T-cell (primary cell): ENCODE measurements at regions not wholly inside any gene's neighbourhood (a gene's known extent, or its start where the extent isn't known, plus 50 kb on each side); places are given as distances from the start of the nearest gene placed in this dataset.
"Not testable (repeated sequence)": the region's sequence is repeated elsewhere in the genome, so short reads cannot be mapped to it uniquely, and the experiment has no call there.

Experiments used
- ATAC-seq, 4 experiments: fragments of 200-7000 bp in 3 of 4; fragments of 150-1000 bp in 1 of 4; cut with Tn5 transposase; replicated peaks in 1 of 4; 1 replicate in 3 of 4; 2 replicates in 1 of 4; pipeline ENCODE4 v1.10.0; 2021; ENCODE audit warnings: moderate library complexity in 3 of 4, mild to moderate bottlenecking in 2 of 4, moderate number of reproducible peaks in 1 of 4
- CTCF ChIA-PET, 2 donors: fragments of 300-600 bp; sonication (Branson Sonifier 250); formaldehyde crosslinking; loops; one replicate each; lab custom pipeline; 2022; ENCODE audit warnings: antibody characterized with exemption in 2 of 2; lab: Charles Lee
- POLR2A ChIA-PET, 2 donors: fragments of 300-600 bp; sonication (Branson Sonifier 250); formaldehyde crosslinking; loops; one replicate each; lab custom pipeline; 2022; ENCODE audit warnings: antibody characterized with exemption in 2 of 2; lab: Charles Lee
- DNase-seq, 35 experiments: peaks; one replicate each; pipeline versions ENCODE4 v3.0.0 to v3.0.0-alpha.2; 2013 to 2023
- H3K27ac ChIP-seq: one replicate; pipeline ENCODE4 v1.5.1; 2013; ENCODE audit warnings: low read length
- H3K27me3 ChIP-seq, 2 experiments: replicated peaks in 1 of 2; 1 replicate in 1 of 2; 2 replicates in 1 of 2; pipeline versions ENCODE4 v1.6.1 to v1.7.0; 2013; ENCODE audit warnings: low read length in 1 of 2, mixed read lengths in 1 of 2; ENCODE audit not compliant: control insufficient read depth in 2 of 2, insufficient read depth in 2 of 2; ENCODE audit errors: extremely low read depth in 1 of 2
- H3K36me3 ChIP-seq, 2 donors: 1 replicate in 1 of 2; 2 replicates in 1 of 2; pipeline versions ENCODE4 v1.6.1 to v1.7.0; 2013; ENCODE audit warnings: low read length in 1 of 2; ENCODE audit not compliant: control insufficient read depth in 2 of 2, insufficient read depth in 1 of 2; ENCODE audit errors: extremely low read depth in 1 of 2
- H3K4me1 ChIP-seq, 2 experiments: 1 replicate in 1 of 2; 2 replicates in 1 of 2; pipeline versions ENCODE4 v1.6.1 to v1.7.0; 2013; ENCODE audit warnings: low read length in 2 of 2, mixed read lengths in 1 of 2; ENCODE audit not compliant: insufficient read depth in 2 of 2, control insufficient read depth in 1 of 2; ENCODE audit errors: extremely low read depth in 1 of 2
- H3K4me3 ChIP-seq, 2 donors: 1 replicate in 1 of 2; 2 replicates in 1 of 2; pipeline versions ENCODE4 v1.5.1 to v1.7.0; 2013; ENCODE audit warnings: mild to moderate bottlenecking in 2 of 2, low read length in 1 of 2, moderate library complexity in 1 of 2; ENCODE audit not compliant: control insufficient read depth in 1 of 2; ENCODE audit errors: extremely low read depth in 1 of 2
- H3K9me3 ChIP-seq: 2 replicates; pipeline ENCODE4 v1.7.0; 2013
- H3K27ac Mint-ChIP-seq, 2 donors: one replicate each; pipeline ENCODE4 v1.8.0; 2020 to 2021; ENCODE audit warnings: mild to moderate bottlenecking in 2 of 2, mixed read lengths in 2 of 2
- H3K27me3 Mint-ChIP-seq, 2 donors: one replicate each; pipeline ENCODE4 v1.8.0; 2021 to 2022; ENCODE audit warnings: mixed read lengths in 2 of 2
- H3K36me3 Mint-ChIP-seq: one replicate; pipeline ENCODE4 v1.8.0; 2021; ENCODE audit warnings: mixed read lengths
- H3K4me1 Mint-ChIP-seq, 3 donors: one replicate each; pipeline ENCODE4 v1.8.0; 2020 to 2022; ENCODE audit warnings: mixed read lengths in 3 of 3, mild to moderate bottlenecking in 1 of 3
- H3K4me3 Mint-ChIP-seq, 3 donors: one replicate each; pipeline ENCODE4 v1.8.0; 2020 to 2022; ENCODE audit warnings: mild to moderate bottlenecking in 3 of 3, mixed read lengths in 3 of 3, moderate library complexity in 3 of 3
- H3K9me3 Mint-ChIP-seq, 3 donors: one replicate each; pipeline ENCODE4 v1.8.0; 2020 to 2022; ENCODE audit warnings: mixed read lengths in 3 of 3
- WGBS: methylation state at CpG from one replicate; pipeline ENCODE4 v1.1.5; 2013; ENCODE audit warnings: missing lambda C conversion rate; ENCODE audit not compliant: insufficient coverage; 5-methylcytosine and 5-hydroxymethylcytosine counted together

DNA sequence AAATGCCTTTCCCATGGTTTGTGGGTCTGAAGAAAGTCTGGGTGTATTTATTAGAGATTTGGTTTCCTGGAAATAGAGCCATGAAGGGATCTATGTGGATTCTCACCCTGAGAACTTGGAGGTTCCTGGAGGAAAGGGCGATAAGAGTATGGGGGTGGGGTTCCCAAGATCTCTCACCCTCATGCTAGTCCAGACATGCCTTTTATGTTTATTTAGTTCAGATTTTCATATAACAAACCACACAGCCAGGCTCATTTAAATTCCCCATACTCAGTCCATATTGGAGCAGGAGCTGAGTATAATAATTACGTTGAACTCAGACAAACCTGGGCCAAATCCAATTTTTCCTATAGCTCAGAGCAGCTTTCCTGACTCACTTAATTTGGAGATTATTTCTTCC is 566.6 kb downstream of the GOLGA6L6 start:
- H3K4me1 ChIP-seq, result no peaks in the 10 kb centered on the region
- H3K27ac Mint-ChIP-seq, result no peak overlapping the region
- ChIA-PET POLR2A (no interaction called here), CTCF (no interaction called here)
- peaks cover 0 to 3% of the 10 kb centered on the region in 2 donors for H3K27me3 Mint-ChIP-seq
- no peak overlapping the region for H3K4me3 ChIP-seq
- H3K9me3 ChIP-seq, result no peaks in the 10 kb centered on the region
- no peak overlapping the region for H3K27ac ChIP-seq
- H3K27me3 ChIP-seq, result no peaks in the 10 kb centered on the region
- DNase-seq (no peak), ATAC-seq (no peak)
- WGBS, result no CpG with 5 or more reads among the region's 2 CpGs
- H3K36me3 Mint-ChIP-seq, result no peaks in the 10 kb centered on the region
- no peaks in the 10 kb centered on the region for H3K36me3 ChIP-seq
- no peak overlapping the region for H3K4me3 Mint-ChIP-seq
- no peaks in the 10 kb centered on the region for H3K4me1 Mint-ChIP-seq
- H3K9me3 Mint-ChIP-seq, result peaks cover 0 to 25% (median 6%) of the 10 kb centered on the region in 3 donors

DNA sequence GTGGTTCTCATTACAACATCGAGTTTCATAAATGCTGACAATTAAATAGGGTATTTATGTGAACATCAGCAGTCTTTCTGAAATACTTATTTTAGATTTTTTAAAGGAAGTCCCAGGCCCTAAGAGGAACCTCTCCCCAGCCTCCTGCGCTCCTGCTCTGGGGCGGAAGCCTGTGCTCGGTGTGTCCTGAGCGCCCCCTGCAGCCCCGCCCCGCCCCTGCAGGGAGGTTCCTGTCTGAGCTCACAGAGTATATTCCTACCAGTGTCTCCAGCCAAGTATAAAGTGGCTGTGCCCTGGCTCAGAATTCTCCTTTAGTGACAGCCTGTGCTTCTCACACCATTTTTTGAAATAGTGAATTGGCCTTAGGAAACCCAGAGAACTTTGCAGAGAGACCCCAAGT is 567.9 kb downstream of the GOLGA6L6 start:
- Histone ChIP-seq H3K27me3 (no peaks in the 10 kb centered on the region), H3K9me3 (no peaks in the 10 kb centered on the region), H3K36me3 (no peaks in the 10 kb centered on the region), H3K4me1 (no peaks in the 10 kb centered on the region), H3K4me3 (no peak overlapping the region), H3K27ac (no peak overlapping the region)
- Mint-ChIP-seq H3K36me3 (no peaks in the 10 kb centered on the region), H3K9me3 (peaks cover 0 to 24% (median 4%) of the 10 kb centered on the region in 3 donors), H3K27ac (no peak overlapping the region), H3K4me1 (no peaks in the 10 kb centered on the region), H3K4me3 (no peak overlapping the region), H3K27me3 (peaks cover 0 to 3% of the 10 kb centered on the region in 2 donors)
- ChIA-PET CTCF (no interaction called here), POLR2A (no interaction called here)
- 17% methylated on average over 5 of the region's 7 CpGs for WGBS
- DNase-seq (peak in 1 of 35 experiments; percentile 5), ATAC-seq (no peak)

DNA sequence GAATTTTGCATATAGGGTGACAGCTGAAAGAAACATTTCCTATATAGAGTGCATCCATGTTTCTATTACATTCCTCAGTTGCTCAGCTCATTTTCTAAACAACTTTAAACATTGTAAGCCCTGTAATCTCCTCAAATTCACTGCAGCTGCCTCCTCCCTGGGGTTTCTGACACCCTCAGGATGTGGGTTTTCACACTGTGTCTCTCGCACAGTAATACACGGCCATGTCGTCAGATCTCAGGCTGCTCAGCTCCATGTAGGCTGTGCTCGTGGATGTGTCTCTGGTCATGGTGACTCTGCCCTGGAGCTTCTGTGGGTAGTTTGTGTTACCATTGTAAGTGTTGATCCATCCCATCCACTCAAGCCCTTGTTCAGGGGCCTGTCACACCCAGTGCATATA is 569.0 kb downstream of the GOLGA6L6 start:
- H3K27ac ChIP-seq, H3K27me3 Mint-ChIP-seq, H3K4me3 Mint-ChIP-seq, H3K27ac Mint-ChIP-seq, H3K36me3 Mint-ChIP-seq, H3K27me3 ChIP-seq, H3K4me1 ChIP-seq, CTCF ChIA-PET, H3K4me3 ChIP-seq, H3K36me3 ChIP-seq, H3K9me3 ChIP-seq, POLR2A ChIA-PET, H3K4me1 Mint-ChIP-seq: not testable (repeated sequence)
- ATAC-seq (peak in 1 of 4 experiments; percentile 17), DNase-seq (peak in 1 of 35 experiments; percentile 4)
- WGBS, result no CpG with 5 or more reads among the region's 4 CpGs
- H3K9me3 Mint-ChIP-seq, result peaks cover 6 to 27% (median 7%) of the 10 kb centered on the region in 3 donors

DNA sequence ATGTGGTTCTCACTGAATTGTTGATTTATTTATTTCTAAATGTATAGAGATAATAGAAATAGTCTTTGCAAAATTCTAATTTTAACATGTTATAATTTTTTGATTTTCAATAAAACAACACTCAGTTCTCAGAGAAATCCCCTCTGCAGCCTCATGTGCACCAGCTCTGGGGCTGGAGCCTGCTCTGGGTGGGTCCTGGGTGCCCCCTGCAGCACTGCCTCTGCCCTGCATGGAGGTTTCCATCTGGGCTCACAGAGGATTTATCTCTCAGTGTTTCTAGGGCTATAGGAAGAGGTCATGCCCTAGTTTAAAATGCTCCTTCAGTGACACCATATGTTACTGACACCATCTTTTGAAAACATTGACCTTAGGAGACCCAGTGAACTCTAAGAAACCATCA is 576.0 kb downstream of the GOLGA6L6 start:
- POLR2A ChIA-PET, H3K27ac ChIP-seq, DNase-seq, H3K9me3 ChIP-seq, H3K36me3 Mint-ChIP-seq, H3K27ac Mint-ChIP-seq, H3K4me1 Mint-ChIP-seq, H3K4me3 ChIP-seq, H3K36me3 ChIP-seq, H3K4me1 ChIP-seq, CTCF ChIA-PET, H3K4me3 Mint-ChIP-seq, H3K27me3 ChIP-seq, ATAC-seq, H3K27me3 Mint-ChIP-seq: not testable (repeated sequence)
- peaks cover 4 to 29% (median 8%) of the 10 kb centered on the region in 3 donors for H3K9me3 Mint-ChIP-seq

DNA sequence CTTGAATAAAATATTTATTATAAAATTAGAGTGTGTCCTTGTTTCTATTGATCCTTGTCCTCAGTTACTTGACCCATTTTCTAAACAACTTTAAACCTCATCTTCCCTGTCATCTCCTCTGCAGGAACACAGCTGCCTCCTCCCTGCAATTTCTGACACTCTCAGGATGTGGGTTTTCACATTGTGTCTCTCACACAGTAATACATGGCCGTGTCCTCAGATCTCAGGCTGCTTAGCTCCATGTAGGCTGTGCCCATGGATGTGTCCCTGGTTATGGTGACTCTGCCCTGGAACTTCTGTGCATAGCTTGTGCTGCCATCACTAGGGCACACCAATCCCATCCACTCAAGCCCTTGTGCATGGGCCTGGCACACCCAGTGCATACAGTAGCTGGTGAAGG is 577.1 kb downstream of the GOLGA6L6 start:
- H3K4me3 ChIP-seq, POLR2A ChIA-PET: not testable (repeated sequence)

DNA sequence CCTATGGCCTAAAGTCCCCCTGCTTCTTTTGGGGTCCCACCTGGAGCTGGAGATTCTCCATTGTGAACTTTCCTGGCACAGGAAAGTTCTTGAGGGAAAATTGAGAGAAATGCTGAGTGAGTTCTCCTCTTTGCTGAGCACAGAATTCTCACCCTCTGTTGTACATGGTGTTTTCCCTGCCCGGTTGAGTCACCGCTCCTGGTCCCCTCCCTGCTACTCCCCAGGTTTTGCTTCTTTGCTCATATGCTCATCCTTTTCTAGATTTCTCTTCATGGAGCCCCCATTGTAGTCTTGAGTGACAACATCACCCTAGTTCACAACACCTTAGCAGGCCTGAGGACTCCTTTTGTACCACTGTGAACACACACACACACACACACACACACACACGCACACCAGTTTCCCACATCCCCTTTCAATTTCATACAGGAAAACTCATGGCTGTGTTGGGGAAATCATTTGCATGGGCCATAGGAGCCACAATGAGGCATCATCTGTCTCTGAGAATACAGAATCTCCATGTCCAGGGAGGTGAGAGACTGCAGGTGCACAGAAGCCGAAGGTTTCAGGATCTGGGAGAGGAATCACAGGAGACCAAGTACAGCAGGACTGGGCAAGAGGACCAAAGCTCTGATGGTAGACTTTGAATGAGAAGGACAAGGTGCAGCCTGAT is 585.3 kb downstream of the GOLGA6L6 start:
- Histone ChIP-seq H3K4me1 (no peaks in the 10 kb centered on the region), H3K4me3 (no peak overlapping the region), H3K36me3 (no peaks in the 10 kb centered on the region), H3K27me3 (no peaks in the 10 kb centered on the region), H3K9me3 (no peaks in the 10 kb centered on the region), H3K27ac (no peak overlapping the region)
- WGBS, result 81% methylated on average over 4 of the region's 4 CpGs
- ATAC-seq (no peak), DNase-seq (no peak)
- H3K4me1 Mint-ChIP-seq, result no peaks in the 10 kb centered on the region
- ChIA-PET CTCF (no interaction called here), POLR2A (no interaction called here)
- no peak overlapping the region for H3K4me3 Mint-ChIP-seq
- no peaks in the 10 kb centered on the region for H3K27me3 Mint-ChIP-seq
- no peak overlapping the region for H3K27ac Mint-ChIP-seq
- no peaks in the 10 kb centered on the region for H3K36me3 Mint-ChIP-seq
- peaks cover under 1 to 16% (median 4%) of the 10 kb centered on the region in 3 donors for H3K9me3 Mint-ChIP-seq

More for the DNA sequence above, 577.1 kb downstream of the GOLGA6L6 start:
- H3K27me3 ChIP-seq, H3K4me1 Mint-ChIP-seq, ATAC-seq, H3K9me3 ChIP-seq, H3K27ac ChIP-seq, H3K4me3 Mint-ChIP-seq, H3K36me3 ChIP-seq, H3K36me3 Mint-ChIP-seq, DNase-seq, H3K27ac Mint-ChIP-seq, H3K4me1 ChIP-seq, CTCF ChIA-PET, H3K27me3 Mint-ChIP-seq: not testable (repeated sequence)
- H3K9me3 Mint-ChIP-seq, result peaks cover 4 to 27% (median 8%) of the 10 kb centered on the region in 3 donors
- no CpG with 5 or more reads among the region's 1 CpG for WGBS
